Cardiac fibroblast (primary cell): ENCODE measurements at regions not wholly inside any gene's neighbourhood (a gene's known extent, or its start where the extent isn't known, plus 50 kb on each side); places are given as distances from the start of the nearest gene placed in this dataset.

Experiments used
- DNase-seq, 2 donors: peaks; one replicate each; pipeline versions ENCODE4 v3.0.0 to v3.0.0-alpha.2; 2010; ENCODE audit warnings: low read depth in 2 of 2
- H3K4me3 ChIP-seq, 2 donors: replicated peaks in 1 of 2; 1 replicate in 1 of 2; 2 replicates in 1 of 2; pipeline ENCODE4 v1.5.1; 2011; ENCODE audit warnings: low read depth in 2 of 2, low read length in 2 of 2, mild to moderate bottlenecking in 2 of 2, moderate library complexity in 1 of 2
- TF ChIP-seq, protein P1 (sequence below): IDR thresholded peaks from one replicate; pipeline ENCODE4 v1.5.1; 2011; ENCODE audit warnings: low read depth, mild to moderate bottlenecking, low read length, inconsistent platforms

DNA sequence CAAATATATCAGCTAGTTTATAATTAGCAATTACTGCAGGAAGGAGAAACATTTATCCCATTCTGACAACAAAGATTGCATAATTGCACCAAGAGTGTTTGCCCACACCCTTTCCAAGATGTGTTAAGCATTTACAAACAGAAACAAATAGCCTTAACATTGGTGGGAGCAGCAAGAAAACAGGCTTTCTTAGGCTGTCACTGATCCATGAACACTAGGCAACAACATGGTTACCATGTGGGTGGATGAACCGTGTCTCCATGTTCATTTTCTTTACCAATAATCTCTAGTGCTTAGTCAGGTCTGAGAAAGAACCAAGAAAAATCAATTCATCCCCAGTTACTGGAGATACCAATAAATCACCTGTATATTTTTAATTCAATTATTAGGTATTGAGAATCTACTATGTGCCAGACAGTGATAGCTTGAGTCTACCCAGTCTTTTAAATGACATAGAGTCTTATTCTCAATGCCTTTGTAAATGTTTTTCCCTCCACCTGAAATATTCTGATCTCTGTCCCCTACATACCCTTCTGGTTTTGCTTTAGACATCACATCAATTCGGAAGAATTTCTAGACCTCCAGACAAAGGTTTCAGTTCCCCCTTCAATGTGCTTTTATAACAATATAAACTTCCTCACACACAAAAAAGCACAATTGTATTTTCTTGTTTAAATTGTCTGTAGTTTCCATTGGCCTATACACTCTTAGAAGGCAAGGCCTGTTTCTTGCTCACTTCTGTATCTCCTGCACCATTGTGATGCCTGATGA lies 286.6 kb downstream of the PPP1R2C start:
- DNase-seq, result no peak
- TF ChIP-seq, protein P1, sequence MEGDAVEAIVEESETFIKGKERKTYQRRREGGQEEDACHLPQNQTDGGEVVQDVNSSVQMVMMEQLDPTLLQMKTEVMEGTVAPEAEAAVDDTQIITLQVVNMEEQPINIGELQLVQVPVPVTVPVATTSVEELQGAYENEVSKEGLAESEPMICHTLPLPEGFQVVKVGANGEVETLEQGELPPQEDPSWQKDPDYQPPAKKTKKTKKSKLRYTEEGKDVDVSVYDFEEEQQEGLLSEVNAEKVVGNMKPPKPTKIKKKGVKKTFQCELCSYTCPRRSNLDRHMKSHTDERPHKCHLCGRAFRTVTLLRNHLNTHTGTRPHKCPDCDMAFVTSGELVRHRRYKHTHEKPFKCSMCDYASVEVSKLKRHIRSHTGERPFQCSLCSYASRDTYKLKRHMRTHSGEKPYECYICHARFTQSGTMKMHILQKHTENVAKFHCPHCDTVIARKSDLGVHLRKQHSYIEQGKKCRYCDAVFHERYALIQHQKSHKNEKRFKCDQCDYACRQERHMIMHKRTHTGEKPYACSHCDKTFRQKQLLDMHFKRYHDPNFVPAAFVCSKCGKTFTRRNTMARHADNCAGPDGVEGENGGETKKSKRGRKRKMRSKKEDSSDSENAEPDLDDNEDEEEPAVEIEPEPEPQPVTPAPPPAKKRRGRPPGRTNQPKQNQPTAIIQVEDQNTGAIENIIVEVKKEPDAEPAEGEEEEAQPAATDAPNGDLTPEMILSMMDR, result no peak
- no peak overlapping the region for H3K4me3 ChIP-seq

DNA sequence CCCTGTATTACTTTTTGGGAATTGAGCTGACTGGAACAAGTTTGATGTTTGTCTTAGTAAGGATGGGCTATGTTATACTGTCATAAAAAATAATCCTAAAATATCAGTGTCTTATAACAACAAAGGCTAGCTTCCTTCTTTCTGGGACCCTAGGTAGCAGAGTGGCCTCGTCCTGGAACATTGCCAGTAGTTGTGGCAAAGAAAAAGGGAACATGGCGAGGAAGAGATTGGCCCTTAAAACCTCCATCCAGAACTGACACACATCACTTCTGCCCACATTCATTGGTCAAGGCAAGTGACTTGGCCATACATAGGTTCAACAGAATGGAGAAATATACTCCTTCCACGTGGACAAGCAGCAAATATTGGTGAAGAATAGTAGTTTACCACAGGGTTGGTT lies 287.9 kb downstream of the PPP1R2C start:
- DNase-seq, result no peak
- TF ChIP-seq, protein P1, result no peak
- no peak overlapping the region for H3K4me3 ChIP-seq

DNA sequence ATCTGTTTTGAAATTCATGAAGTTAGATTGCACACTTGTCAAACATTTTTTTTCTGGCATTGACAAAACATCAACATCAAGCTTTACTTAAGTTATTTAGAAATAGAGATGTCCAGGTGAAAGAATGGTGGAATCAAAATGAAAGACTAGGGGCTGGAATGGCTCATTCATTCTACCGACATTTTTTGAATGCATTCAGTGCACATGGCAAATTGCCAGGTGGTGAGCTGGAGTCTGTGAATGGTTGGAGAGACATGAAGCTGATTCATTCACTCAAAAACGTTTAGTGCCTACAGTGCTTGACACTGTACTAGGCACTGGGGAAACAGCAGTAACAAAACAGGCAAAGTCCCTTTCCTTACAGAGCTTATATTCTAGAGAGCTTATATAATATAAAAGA lies 292.4 kb downstream of the PPP1R2C start:
- TF ChIP-seq, protein P1, result no peak
- peak in 1 of 2 donors; percentile 31 for DNase-seq
- no peak overlapping the region for H3K4me3 ChIP-seq

DNA sequence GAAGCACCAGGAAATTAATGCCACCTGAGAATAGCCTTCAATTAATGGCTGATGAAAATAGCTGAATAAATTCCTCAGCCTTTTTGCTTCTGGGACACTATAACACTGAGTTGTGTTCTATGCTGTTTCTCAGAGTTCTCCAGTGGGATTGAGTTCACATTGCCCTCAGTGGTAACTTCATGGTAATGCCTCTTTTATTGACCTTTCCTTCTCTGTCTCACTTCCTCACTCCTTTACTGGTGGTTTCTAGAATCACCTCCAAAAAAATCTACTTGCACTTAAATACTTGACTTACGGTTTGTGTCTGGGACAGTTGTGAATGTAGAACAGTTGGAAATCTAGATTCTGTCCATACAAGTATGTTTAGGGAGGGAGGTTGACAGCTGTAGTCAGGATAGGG lies 293.7 kb downstream of the PPP1R2C start:
- DNase-seq, result no peak
- TF ChIP-seq, protein P1, result no peak
- H3K4me3 ChIP-seq, result no peak overlapping the region

DNA sequence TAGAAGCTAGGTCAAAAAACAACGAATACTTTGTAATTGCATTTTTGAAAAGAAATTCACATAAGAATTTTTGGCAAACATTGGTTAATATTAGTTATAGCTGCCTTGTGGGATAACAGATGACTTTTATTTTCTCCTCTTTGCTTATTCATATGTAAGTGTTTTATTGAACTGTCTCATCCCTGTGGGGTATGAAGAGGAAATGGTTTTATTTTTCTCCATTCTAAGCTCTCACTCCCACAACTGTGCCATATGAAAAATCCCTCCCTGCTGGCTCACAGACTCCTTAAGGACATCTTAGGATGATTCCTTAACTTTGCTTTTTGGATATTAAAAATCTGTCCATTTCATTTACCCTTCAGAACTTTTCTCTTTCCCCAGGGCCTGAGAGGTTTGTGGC lies 300.6 kb downstream of the PPP1R2C start:
- no peak for DNase-seq
- TF ChIP-seq, protein P1, result no peak
- H3K4me3 ChIP-seq, result no peak overlapping the region

DNA sequence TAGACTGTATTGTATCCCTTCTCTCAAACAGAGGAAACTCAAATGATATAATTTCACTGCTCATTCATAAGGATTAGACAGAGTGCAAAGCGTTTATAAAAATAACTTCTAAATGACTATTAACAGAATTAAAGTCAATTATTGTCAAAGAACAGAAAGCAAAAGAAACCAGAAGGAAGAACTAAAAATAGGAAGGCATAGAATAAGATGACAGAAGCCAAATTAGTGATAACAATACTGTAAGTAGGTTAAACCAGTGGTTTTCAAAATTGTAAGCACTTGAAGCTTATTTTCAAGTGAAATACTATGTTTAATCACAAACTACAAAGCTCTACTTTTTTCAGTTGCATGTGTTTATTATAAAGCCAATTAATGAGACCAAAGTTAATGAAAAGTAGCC lies 305.2 kb downstream of the PPP1R2C start:
- TF ChIP-seq, protein P1, result no peak
- DNase-seq, result no peak
- H3K4me3 ChIP-seq, result no peak overlapping the region
